Karpas-422 (cell line): ENCODE measurements at regions not wholly inside any gene's neighbourhood (a gene's known extent, or its start where the extent isn't known, plus 50 kb on each side); places are given as distances from the start of the nearest gene placed in this dataset.
"Not testable (repeated sequence)": the region's sequence is repeated elsewhere in the genome, so short reads cannot be mapped to it uniquely, and the experiment has no call there.

Experiments
- DNase-seq: peaks from one replicate; pipeline ENCODE4 v3.0.0-alpha.2; 2015
- H2AFZ ChIP-seq: fragments of 200-600 bp; sonication (generic); 2 replicates; pipeline ENCODE4 v1.6.1; 2014; ENCODE audit warnings: antibody characterized with exemption, low read length, mixed read lengths
- H3K27ac ChIP-seq: fragments of 200-600 bp; sonication (generic); 2 replicates; pipeline ENCODE4 v1.5.1; 2014; ENCODE audit warnings: mild to moderate bottlenecking, low read length, moderate library complexity
- H3K27me3 ChIP-seq: fragments of 200-600 bp; sonication (generic); 2 replicates; pipeline ENCODE4 v1.6.1; 2014; ENCODE audit warnings: low read length, mixed read lengths
- H3K36me3 ChIP-seq: fragments of 200-600 bp; sonication (generic); 2 replicates; pipeline ENCODE4 v1.6.1; 2014; ENCODE audit warnings: low read length, mixed read lengths; ENCODE audit not compliant: insufficient read depth
- H3K4me1 ChIP-seq: fragments of 200-600 bp; sonication (generic); 2 replicates; pipeline ENCODE4 v1.6.1; 2014; ENCODE audit warnings: mild to moderate bottlenecking, low read length, mixed read lengths
- H3K4me2 ChIP-seq: fragments of 200-600 bp; sonication (generic); 2 replicates; pipeline ENCODE4 v1.6.1; 2014; ENCODE audit warnings: low read length, low read depth, mild to moderate bottlenecking; ENCODE audit not compliant: poor library complexity, severe bottlenecking
- H3K4me3 ChIP-seq: fragments of 200-600 bp; sonication (generic); 2 replicates; pipeline ENCODE4 v1.5.1; 2014; ENCODE audit warnings: mild to moderate bottlenecking, antibody characterized with exemption, low read length, mixed read lengths
- H3K79me2 ChIP-seq: fragments of 200-600 bp; sonication (generic); 2 replicates; pipeline ENCODE4 v1.6.1; 2014; ENCODE audit warnings: mild to moderate bottlenecking, low read length, mixed read lengths
- H3K9ac ChIP-seq: fragments of 200-600 bp; sonication (generic); 2 replicates; pipeline ENCODE4 v1.6.0; 2014; ENCODE audit warnings: low read length
- H3K9me2 ChIP-seq: fragments of 200-600 bp; sonication (generic), shearing (Covaris generic); replicated peaks from 2 replicates; pipeline ENCODE4 v1.6.0; 2014; ENCODE audit warnings: mild to moderate bottlenecking, low read length, moderate library complexity; ENCODE audit not compliant: insufficient read depth
- H3K9me3 ChIP-seq: fragments of 300-700, 200-600 bp; sonication (generic); 2 replicates; pipeline ENCODE4 v1.6.1; 2014; ENCODE audit warnings: low read length, mixed read lengths
- H4K20me1 ChIP-seq: fragments of 200-600 bp; sonication (generic); 2 replicates; pipeline ENCODE4 v1.6.1; 2014; ENCODE audit warnings: mild to moderate bottlenecking, antibody characterized with exemption, low read length, low read depth; ENCODE audit not compliant: insufficient read depth

DNA sequence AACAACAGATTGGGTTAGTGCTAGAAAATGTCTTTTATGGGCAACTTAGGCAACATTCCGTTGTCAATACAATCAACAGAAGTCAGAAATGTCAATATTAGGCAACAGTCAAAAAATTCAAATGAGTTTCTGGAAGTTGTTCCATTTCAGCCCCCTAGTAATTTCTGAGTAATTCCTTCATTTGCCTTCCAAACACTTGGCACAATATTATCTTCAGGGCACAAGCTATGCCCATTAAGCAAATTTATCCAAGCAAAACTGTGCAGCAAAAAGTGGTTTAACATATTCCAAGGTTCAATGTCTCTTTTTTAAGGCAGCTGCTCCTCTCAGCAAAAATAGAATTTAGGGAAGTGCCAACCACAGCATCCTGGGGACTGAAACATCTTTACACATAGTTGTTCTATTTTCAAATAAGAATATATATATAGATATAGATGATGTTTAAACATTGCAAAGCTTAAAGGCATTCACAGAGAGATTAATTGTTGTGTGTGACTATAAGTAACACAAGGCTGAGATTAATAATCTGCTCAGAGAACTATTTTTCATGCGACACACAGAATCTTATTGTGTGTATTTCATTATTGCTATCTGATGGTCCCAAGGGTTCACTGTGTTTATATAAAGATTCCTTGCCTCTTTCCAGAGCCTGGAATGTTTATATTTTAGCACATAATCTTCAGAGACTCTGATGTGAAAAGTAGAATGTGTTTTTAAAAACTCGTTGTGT, 75.2 kb upstream of the ADTRP start:
- DNase-seq, result no peak
- Histone ChIP-seq H3K27ac (no peak overlapping the region), H3K9me3 (no peaks in the 10 kb centered on the region), H3K4me2 (no peak overlapping the region), H3K4me3 (no peak overlapping the region), H4K20me1 (no peaks in the 10 kb centered on the region), H3K36me3 (no peaks in the 10 kb centered on the region), H3K9ac (no peak overlapping the region), H3K79me2 (no peaks in the 10 kb centered on the region), H3K9me2 (no peaks in the 10 kb centered on the region), H3K4me1 (no peaks in the 10 kb centered on the region), H2AFZ (no peak overlapping the region), H3K27me3 (no peaks in the 10 kb centered on the region)

DNA sequence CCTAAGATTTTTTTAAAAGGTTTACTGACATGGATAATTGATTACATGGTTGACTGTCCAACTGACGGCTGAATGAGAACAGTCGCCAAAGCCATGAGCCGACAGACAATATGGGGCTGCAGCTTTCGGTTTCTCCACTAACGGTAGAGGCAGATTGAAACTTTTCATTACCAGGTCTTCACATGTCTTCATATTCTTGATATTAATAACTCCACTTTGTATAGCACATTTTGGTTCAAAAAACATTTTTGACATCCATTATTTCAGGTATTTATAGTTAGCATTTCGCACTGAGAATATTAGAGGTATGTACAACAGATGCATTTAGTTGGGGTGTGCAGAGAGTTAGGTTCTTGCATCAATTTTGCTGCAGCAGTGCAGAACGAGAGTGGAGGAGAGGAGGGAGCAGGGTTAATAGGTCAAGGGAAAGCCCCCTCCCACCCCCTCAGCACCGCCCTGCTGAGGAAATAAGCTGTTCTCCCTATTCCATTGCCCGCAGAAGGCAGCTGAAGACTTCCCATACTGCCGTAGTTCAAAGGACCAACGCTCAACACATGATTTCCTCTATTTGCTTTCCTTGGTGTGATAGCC, 73.6 kb upstream of the ADTRP start:
- Histone ChIP-seq H3K9me3 (no peaks in the 10 kb centered on the region), H3K79me2 (no peaks in the 10 kb centered on the region), H2AFZ (no peak overlapping the region), H3K4me2 (no peak overlapping the region), H3K27me3 (no peaks in the 10 kb centered on the region), H3K9me2 (no peaks in the 10 kb centered on the region), H4K20me1 (no peaks in the 10 kb centered on the region), H3K4me3 (no peak overlapping the region), H3K36me3 (no peaks in the 10 kb centered on the region), H3K4me1 (no peaks in the 10 kb centered on the region), H3K9ac (no peak overlapping the region), H3K27ac (no peak overlapping the region)
- DNase-seq, result no peak

DNA sequence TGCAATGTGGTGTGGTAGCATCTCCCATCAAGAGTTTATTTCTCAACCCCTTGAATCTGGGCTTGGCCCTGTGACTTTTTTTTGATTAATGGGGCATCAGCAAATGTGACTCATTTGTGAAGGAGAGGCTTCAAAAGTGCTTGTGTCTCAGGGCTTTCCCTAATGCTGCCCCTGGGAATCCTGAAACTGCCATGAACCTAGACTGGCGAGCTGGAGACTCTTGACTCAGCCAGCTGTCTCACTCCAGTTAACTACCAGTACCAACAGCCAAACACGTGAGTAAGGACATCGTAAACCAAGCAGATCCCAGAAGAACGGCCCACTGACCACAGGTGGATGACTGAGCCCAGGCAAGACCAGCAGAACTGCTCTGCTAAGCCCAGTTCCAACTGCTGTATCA, 72.8 kb upstream of the ADTRP start:
- no peaks in the 10 kb centered on the region for H4K20me1 ChIP-seq
- no peaks in the 10 kb centered on the region for H3K27me3 ChIP-seq
- H3K9me3 ChIP-seq, result no peaks in the 10 kb centered on the region
- no peak overlapping the region for H2AFZ ChIP-seq
- H3K27ac ChIP-seq, result no peak overlapping the region
- no peak overlapping the region for H3K4me3 ChIP-seq
- H3K4me2 ChIP-seq, result no peak overlapping the region
- no peak for DNase-seq
- no peaks in the 10 kb centered on the region for H3K79me2 ChIP-seq
- H3K9ac ChIP-seq, result no peak overlapping the region
- H3K4me1 ChIP-seq, result no peaks in the 10 kb centered on the region
- no peaks in the 10 kb centered on the region for H3K36me3 ChIP-seq
- H3K9me2 ChIP-seq, result no peaks in the 10 kb centered on the region

- no peak overlapping the region for H2AFZ ChIP-seq
- H3K4me3 ChIP-seq, result no peak overlapping the region
These were observed 70.5 kb upstream of the ADTRP start for GRCh38 chr6:11848852-11849731.

GRCh38 chr6:11848346-11848651, 69.7 kb upstream of the ADTRP start:
- no peak overlapping the region for H3K27ac ChIP-seq
- no peak for DNase-seq
- no peaks in the 10 kb centered on the region for H3K27me3 ChIP-seq
- H2AFZ ChIP-seq, result no peak overlapping the region
- H3K9me2 ChIP-seq, result no peaks in the 10 kb centered on the region
- no peaks in the 10 kb centered on the region for H3K36me3 ChIP-seq
- H3K79me2 ChIP-seq, result no peaks in the 10 kb centered on the region
- no peaks in the 10 kb centered on the region for H3K4me1 ChIP-seq
- no peaks in the 10 kb centered on the region for H3K9me3 ChIP-seq
- no peak overlapping the region for H3K4me2 ChIP-seq
- no peak overlapping the region for H3K9ac ChIP-seq
- no peaks in the 10 kb centered on the region for H4K20me1 ChIP-seq
- H3K4me3 ChIP-seq, result no peak overlapping the region

More at GRCh38 chr6:11848852-11849731, 70.5 kb upstream of the ADTRP start:
- Histone ChIP-seq H3K27ac (no peak overlapping the region), H4K20me1 (no peaks in the 10 kb centered on the region), H3K4me1 (no peaks in the 10 kb centered on the region), H3K27me3 (no peaks in the 10 kb centered on the region), H3K9me2 (no peaks in the 10 kb centered on the region), H3K79me2 (no peaks in the 10 kb centered on the region), H3K4me2 (no peak overlapping the region), H3K36me3 (no peaks in the 10 kb centered on the region), H3K9me3 (no peaks in the 10 kb centered on the region), H3K9ac (no peak overlapping the region)
- no peak for DNase-seq

DNA sequence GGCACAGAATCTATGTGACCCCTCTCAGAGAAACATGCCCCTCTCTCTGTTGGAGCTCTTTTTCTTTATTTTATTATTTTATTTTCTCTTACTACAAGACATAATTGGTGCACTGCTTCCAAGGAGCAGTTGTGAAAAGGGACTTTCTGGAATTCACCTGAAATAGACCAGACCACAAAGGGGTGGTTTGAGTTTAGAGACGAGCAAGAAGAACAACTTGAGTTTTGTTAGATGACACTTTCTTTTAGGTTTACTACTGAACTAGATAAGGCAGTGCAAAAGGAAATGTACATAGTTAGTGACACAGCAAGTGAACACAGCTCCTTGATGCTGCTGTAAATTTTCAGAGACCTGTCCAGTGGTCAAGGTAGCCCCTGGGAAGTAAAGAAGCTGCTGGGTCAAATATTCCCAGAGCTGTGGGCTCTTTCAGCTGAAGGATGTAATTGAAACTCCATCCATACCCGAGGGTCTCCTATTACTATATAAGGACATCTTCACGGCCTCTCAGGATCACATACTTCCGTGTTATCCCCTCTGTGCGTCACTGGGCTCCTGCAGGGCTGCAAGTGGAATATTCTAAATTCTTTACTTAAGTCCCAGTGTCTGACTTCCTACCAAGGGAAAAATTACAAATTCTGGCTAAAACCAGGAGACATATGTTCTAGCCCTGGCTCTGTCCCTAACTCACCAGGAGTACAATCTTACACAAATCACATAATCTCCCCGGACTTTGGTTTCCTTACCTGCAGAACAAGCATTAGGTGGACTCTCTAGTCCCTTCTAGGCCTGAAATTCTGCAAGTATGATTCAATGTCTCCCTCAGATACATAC, 69.1 kb upstream of the ADTRP start:
- Histone ChIP-seq H3K4me1 (no peaks in the 10 kb centered on the region), H3K4me3 (no peak overlapping the region), H3K9ac (no peak overlapping the region), H3K27me3 (no peaks in the 10 kb centered on the region), H3K27ac (no peak overlapping the region), H3K9me3 (no peaks in the 10 kb centered on the region), H4K20me1 (no peaks in the 10 kb centered on the region), H3K79me2 (no peaks in the 10 kb centered on the region), H2AFZ (no peak overlapping the region), H3K4me2 (no peak overlapping the region), H3K36me3 (no peaks in the 10 kb centered on the region), H3K9me2 (no peaks in the 10 kb centered on the region)
- DNase-seq, result no peak

DNA sequence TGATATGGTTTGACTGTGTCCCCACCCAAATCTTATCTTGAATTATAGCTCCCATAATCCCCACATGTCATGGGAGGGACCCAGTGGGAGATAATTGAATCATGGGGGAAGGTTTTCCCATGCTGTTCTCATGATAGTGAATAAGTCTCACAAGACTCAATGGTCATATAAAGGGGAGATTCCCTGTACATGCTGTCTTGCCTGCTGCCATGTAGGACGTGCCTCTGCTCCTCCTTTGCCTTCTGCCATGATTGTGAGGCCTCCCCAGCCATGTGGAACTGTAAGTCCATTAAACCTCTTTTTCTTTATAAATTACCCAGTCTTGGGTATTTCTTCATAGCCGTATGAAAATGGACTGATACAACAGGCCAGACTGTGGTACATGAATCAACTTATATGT, 68.5 kb upstream of the ADTRP start:
- DNase-seq, H3K4me1 ChIP-seq, H3K27me3 ChIP-seq, H3K36me3 ChIP-seq, H3K4me3 ChIP-seq, H3K9me2 ChIP-seq, H3K9ac ChIP-seq, H3K79me2 ChIP-seq, H4K20me1 ChIP-seq, H3K9me3 ChIP-seq, H3K4me2 ChIP-seq, H2AFZ ChIP-seq, H3K27ac ChIP-seq: not testable (repeated sequence)
